ENCODE measurements at regions not wholly inside any gene's neighbourhood (a gene's known extent, or its start where the extent isn't known, plus 50 kb on each side); places are given as distances from the start of the nearest gene placed in this dataset.

DNA sequence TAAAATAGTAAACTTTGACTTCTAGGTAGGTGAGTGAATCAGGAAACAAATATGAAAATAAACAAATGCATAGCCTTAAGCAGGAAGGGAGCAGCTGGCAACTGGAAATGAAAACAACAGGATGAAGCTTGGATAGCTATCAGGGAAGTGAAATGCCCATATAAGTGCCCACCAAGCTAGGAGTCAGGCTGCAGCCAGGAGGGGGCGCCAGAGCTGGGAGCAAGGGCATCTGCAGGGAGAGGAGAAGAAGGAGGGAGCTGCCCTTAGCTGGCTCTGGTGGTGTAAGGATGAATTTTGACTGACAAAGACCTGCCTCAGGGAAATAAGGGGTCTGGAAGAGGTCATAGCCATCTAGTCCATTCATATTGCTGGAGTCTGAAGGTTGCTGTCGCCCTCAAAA, 298.3 kb downstream of the TDRD15 start:
- ATAC-seq (replicated peaks in 6 of 8) = peak in 2 of 8 experiments; percentile 23 to 76
- WGBS, 10 experiments = 0 to 86% (median 34%) methylated on average over 1 to 2 of the region's 2 CpGs; no CpG with 5 or more reads in 4 of the 10 experiments
- Histone ChIP-seq H3K4me3 (no peak overlapping the region), H3K27ac (no peak overlapping the region), H3K4me1 (replicated peaks in 1 of 2) (peaks cover 4 to 11% of the 10 kb centered on the region in 2 donors)
- in situ Hi-C loops (cut with MboI; ENCODE audit: low pct_unique_long_range_greater_than_20kb in 2 of 9, low sequenced_read_pairs in 9 of 9, unreplicated experiment in 9 of 9) = no loop called here

DNA sequence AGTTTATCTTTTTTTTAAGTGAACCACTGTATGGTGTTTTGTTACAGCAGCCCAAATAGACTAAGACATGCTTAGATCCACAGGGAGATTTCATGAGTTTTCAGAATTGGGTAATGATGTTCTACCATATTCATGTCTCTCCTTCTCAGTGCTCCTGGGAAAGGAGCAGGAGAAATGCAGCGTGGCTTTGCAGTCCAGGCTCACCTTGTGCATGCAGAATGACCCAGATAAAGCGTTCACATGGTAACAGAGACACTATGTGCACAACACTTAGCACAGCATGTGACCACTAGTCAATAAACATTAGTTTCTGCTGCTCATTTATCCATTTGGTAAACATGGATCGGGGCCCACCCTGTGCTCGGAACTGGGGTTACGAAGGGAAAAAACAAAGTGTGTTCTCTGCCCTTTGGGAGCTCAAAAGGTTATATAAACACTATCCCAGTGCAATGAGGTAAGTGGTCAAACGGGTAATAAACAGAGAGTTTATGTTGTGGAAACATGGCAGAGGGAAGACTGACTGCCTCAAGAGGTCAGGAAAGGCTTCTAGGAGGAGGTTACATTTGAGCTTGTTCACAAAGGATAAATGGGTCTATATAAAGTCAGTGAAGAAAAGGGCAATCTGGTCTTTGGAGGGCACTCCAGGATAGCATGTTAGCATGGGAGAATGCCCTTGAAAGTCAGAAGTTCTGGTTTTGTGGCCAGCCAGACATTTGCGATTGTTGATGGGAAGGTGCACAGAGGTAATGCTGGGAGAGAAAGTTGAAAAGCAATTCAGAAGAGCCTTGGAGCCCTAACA, 299.2 kb downstream of the TDRD15 start:
- whole genome bisulfite sequencing, 10 experiments = 23 to 100% (median 60%) methylated on average over 1 to 7 of the region's 7 CpGs; no CpG with 5 or more reads in 1 of the 10 experiments
- in situ Hi-C loops (cut with MboI; ENCODE audit: low pct_unique_long_range_greater_than_20kb in 2 of 9, low sequenced_read_pairs in 9 of 9, unreplicated experiment in 9 of 9) = no loop called here
- Histone ChIP-seq H3K4me1 (replicated peaks in 1 of 2) (peaks cover 4 to 11% of the 10 kb centered on the region in 2 donors), H3K27ac (no peak overlapping the region), H3K4me3 (no peak overlapping the region)
- no peak for ATAC-seq (replicated peaks in 6 of 8)

GRCh38 chr2:21423854-21424253, 300.1 kb downstream of the TDRD15 start:
- peaks cover 4 to 11% of the 10 kb centered on the region in 2 donors for H3K4me1 ChIP-seq (replicated peaks in 1 of 2)
- H3K4me3 ChIP-seq = no peak overlapping the region
- 0 to 100% (median 59%) methylated on average over 2 to 5 of the region's 5 CpGs; no CpG with 5 or more reads in 4 of the 10 experiments for WGBS, 10 experiments
- in situ Hi-C loops (cut with MboI; ENCODE audit: low pct_unique_long_range_greater_than_20kb in 2 of 9, low sequenced_read_pairs in 9 of 9, unreplicated experiment in 9 of 9) = no loop called here
- no peak overlapping the region for H3K27ac ChIP-seq
- no peak for ATAC-seq (replicated peaks in 6 of 8)

DNA sequence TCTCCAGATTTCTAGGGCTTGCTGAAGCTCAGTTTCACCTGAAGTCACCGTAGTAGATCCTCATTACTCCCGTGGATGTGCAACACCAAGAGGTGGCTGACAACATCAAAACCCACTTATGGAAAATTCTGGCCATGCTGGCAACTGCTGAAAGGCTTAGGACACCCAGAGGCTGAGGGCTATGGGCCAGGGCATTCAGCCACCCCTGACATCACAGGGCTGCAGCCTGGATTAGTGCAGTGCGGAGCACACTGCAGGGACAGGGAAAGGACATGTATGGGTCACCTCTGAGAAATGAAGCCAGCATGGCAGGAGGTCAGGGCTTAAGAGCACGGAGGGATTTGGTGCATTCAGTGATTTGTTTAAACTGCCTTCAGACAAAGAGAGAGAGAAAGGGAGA, 300.6 kb downstream of the TDRD15 start:
- no peak overlapping the region for H3K4me3 ChIP-seq
- in situ Hi-C loops (cut with MboI; ENCODE audit: low pct_unique_long_range_greater_than_20kb in 2 of 9, low sequenced_read_pairs in 9 of 9, unreplicated experiment in 9 of 9) = no loop called here
- WGBS, 10 experiments = 21 to 100% (median 78%) methylated on average over 1 to 4 of the region's 4 CpGs; no CpG with 5 or more reads in 6 of the 10 experiments
- ATAC-seq (replicated peaks in 6 of 8) = no peak
- H3K27ac ChIP-seq = no peak overlapping the region
- peaks cover 4 to 11% of the 10 kb centered on the region in 2 donors for H3K4me1 ChIP-seq (replicated peaks in 1 of 2)

GRCh38 chr2:21427606-21428005, 303.8 kb downstream of the TDRD15 start:
- no peaks in the 10 kb centered on the region for H3K4me1 ChIP-seq (replicated peaks in 1 of 2)
- no peak overlapping the region for H3K27ac ChIP-seq
- H3K4me3 ChIP-seq = no peak overlapping the region
- no peak for ATAC-seq (replicated peaks in 6 of 8)
- 0 to 80% (median 33%) methylated on average over 1 to 2 of the region's 2 CpGs; no CpG with 5 or more reads in 4 of the 10 experiments for WGBS, 10 experiments
- in situ Hi-C loops (cut with MboI; ENCODE audit: low pct_unique_long_range_greater_than_20kb in 2 of 9, low sequenced_read_pairs in 9 of 9, unreplicated experiment in 9 of 9) = no loop called here

- 80 to 100% (median 100%) methylated on average over 1 of the region's 1 CpG; no CpG with 5 or more reads in 5 of the 10 experiments for WGBS, 10 experiments
- no peak for ATAC-seq (replicated peaks in 6 of 8)
- Histone ChIP-seq H3K4me1 (replicated peaks in 1 of 2) (no peaks in the 10 kb centered on the region), H3K27ac (no peak overlapping the region), H3K4me3 (no peak overlapping the region)
- in situ Hi-C loops (cut with MboI; ENCODE audit: low pct_unique_long_range_greater_than_20kb in 2 of 9, low sequenced_read_pairs in 9 of 9, unreplicated experiment in 9 of 9) = no loop called here
These were observed 305.0 kb downstream of the TDRD15 start for GRCh38 chr2:21428754-21429153.

GRCh38 chr2:21429747-21430146, 306.0 kb downstream of the TDRD15 start:
- Histone ChIP-seq H3K4me3 (no peak overlapping the region), H3K4me1 (replicated peaks in 1 of 2) (no peaks in the 10 kb centered on the region), H3K27ac (no peak overlapping the region)
- in situ Hi-C loops (cut with MboI; ENCODE audit: low pct_unique_long_range_greater_than_20kb in 2 of 9, low sequenced_read_pairs in 9 of 9, unreplicated experiment in 9 of 9) = no loop called here
- 0 to 100% (median 100%) methylated on average over 1 of the region's 1 CpG; no CpG with 5 or more reads in 3 of the 10 experiments for whole genome bisulfite sequencing, 10 experiments
- peak in 2 of 8 experiments; percentile 30 to 63 for ATAC-seq (replicated peaks in 6 of 8)

- ATAC-seq (replicated peaks in 6 of 8) = no peak
- 48 to 94% (median 68%) methylated on average over 2 to 5 of the region's 5 CpGs; no CpG with 5 or more reads in 4 of the 10 experiments for WGBS, 10 experiments
- in situ Hi-C loops (cut with MboI; ENCODE audit: low pct_unique_long_range_greater_than_20kb in 2 of 9, low sequenced_read_pairs in 9 of 9, unreplicated experiment in 9 of 9) = no loop called here
- no peaks in the 10 kb centered on the region for H3K4me1 ChIP-seq (replicated peaks in 1 of 2)
- H3K27ac ChIP-seq = no peak overlapping the region
- H3K4me3 ChIP-seq = no peak overlapping the region
These were observed 307.3 kb downstream of the TDRD15 start for GRCh38 chr2:21431078-21431477.

GRCh38 chr2:21438949-21439348, 315.2 kb downstream of the TDRD15 start:
- ATAC-seq (replicated peaks in 6 of 8) = peak in 5 of 8 experiments; percentile 33 to 77 (median 62)
- Histone ChIP-seq H3K27ac (no peak overlapping the region), H3K4me3 (no peak overlapping the region), H3K4me1 (replicated peaks in 1 of 2) (no peaks in the 10 kb centered on the region)
- in situ Hi-C loops (cut with MboI; ENCODE audit: low pct_unique_long_range_greater_than_20kb in 2 of 9, low sequenced_read_pairs in 9 of 9, unreplicated experiment in 9 of 9) = no loop called here
- 0 to 100% (median 82%) methylated on average over 1 to 3 of the region's 3 CpGs; no CpG with 5 or more reads in 3 of the 10 experiments for WGBS, 10 experiments

DNA sequence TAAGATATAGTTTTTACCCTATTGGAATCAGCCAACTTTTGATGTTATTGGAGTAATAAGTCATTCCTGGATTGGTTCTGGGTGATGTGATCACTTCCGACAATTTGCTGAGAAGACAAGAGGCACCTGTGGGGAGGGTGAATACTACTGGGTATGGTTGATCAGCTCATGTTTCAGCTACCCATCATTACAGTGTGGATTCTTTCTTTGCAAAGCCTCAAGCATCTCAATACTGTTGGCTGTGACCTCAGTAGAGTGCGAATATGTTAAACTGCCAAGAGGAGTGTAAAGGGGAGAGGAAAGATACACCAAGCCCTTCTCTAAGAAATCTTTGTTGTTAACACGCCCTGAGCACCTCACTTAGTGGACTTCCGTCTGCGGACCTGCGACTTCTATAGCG, 317.7 kb downstream of the TDRD15 start:
- Histone ChIP-seq H3K4me1 (replicated peaks in 1 of 2) (no peaks in the 10 kb centered on the region), H3K27ac (no peak overlapping the region), H3K4me3 (no peak overlapping the region)
- in situ Hi-C loops (cut with MboI; ENCODE audit: low pct_unique_long_range_greater_than_20kb in 2 of 9, low sequenced_read_pairs in 9 of 9, unreplicated experiment in 9 of 9) = no loop called here
- WGBS, 10 experiments = 20 to 93% (median 80%) methylated on average over 1 to 6 of the region's 7 CpGs; no CpG with 5 or more reads in 3 of the 10 experiments
- ATAC-seq (replicated peaks in 6 of 8) = no peak

- no peaks in the 10 kb centered on the region for H3K4me1 ChIP-seq (replicated peaks in 1 of 2)
- H3K27ac ChIP-seq = no peak overlapping the region
- in situ Hi-C loops (cut with MboI; ENCODE audit: low pct_unique_long_range_greater_than_20kb in 2 of 9, low sequenced_read_pairs in 9 of 9, unreplicated experiment in 9 of 9) = no loop called here
- no peak for ATAC-seq (replicated peaks in 6 of 8)
- no peak overlapping the region for H3K4me3 ChIP-seq
- WGBS, 10 experiments = 7 to 84% (median 61%) methylated on average over 1 to 4 of the region's 5 CpGs; no CpG with 5 or more reads in 2 of the 10 experiments
These were observed 319.8 kb downstream of the TDRD15 start for GRCh38 chr2:21443494-21444105.

GRCh38 chr2:21449881-21450280, 326.1 kb downstream of the TDRD15 start:
- WGBS, 10 experiments = 15 to 95% (median 78%) methylated on average over 1 to 4 of the region's 4 CpGs

DNA sequence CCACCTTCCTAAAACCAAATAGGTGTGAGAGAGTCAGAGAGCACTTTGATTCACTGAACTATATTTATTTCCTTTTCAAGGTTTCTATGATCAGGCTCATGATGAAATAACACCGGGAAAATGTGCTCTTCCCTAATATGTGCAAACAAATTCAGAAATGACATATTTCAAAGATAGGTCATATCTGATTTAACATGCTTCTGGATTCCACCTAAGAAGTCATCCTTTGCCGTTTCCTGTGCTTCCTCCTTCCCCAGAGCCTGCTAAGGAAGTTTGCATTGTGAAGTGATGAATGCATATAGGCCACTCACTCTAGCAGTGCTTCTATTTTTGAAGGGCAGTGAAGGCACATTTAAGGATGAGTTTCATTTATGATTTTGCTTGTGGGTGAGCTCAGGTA, 327.6 kb downstream of the TDRD15 start:
- Histone ChIP-seq H3K4me3 (no peak overlapping the region), H3K4me1 (replicated peaks in 1 of 2) (peaks cover 9 to 10% of the 10 kb centered on the region in 2 donors), H3K27ac (no peak overlapping the region)
- in situ Hi-C loops (cut with MboI; ENCODE audit: low pct_unique_long_range_greater_than_20kb in 2 of 9, low sequenced_read_pairs in 9 of 9, unreplicated experiment in 9 of 9) = no loop called here
- no peak for ATAC-seq (replicated peaks in 6 of 8)
- WGBS, 10 experiments = 0 to 100% (median 58%) methylated on average over 1 to 2 of the region's 2 CpGs; no CpG with 5 or more reads in 4 of the 10 experiments

More at GRCh38 chr2:21449881-21450280, 326.1 kb downstream of the TDRD15 start:
- Histone ChIP-seq H3K27ac (no peak overlapping the region), H3K4me1 (replicated peaks in 1 of 2) (peaks cover 9 to 10% of the 10 kb centered on the region in 2 donors), H3K4me3 (no peak overlapping the region)
- no peak for ATAC-seq (replicated peaks in 6 of 8)
- in situ Hi-C loops (cut with MboI; ENCODE audit: low pct_unique_long_range_greater_than_20kb in 2 of 9, low sequenced_read_pairs in 9 of 9, unreplicated experiment in 9 of 9) = no loop called here

All from motor neuron (in vitro differentiated cells).